ENCODE measurements at regions not wholly inside any gene's neighbourhood (a gene's known extent, or its start where the extent isn't known, plus 50 kb on each side); places are given as distances from the start of the nearest gene placed in this dataset.
"Not testable (repeated sequence)": the region's sequence is repeated elsewhere in the genome, so short reads cannot be mapped to it uniquely, and the experiment has no call there.

- no peak for DNase-seq
These were observed 70.5 kb upstream of the KIT start for GRCh38 chr4:54587107-54587891.

GRCh38 chr4:54588404-54588803, 69.4 kb upstream of the KIT start:
- peak; percentile 92 for DNase-seq

GRCh38 chr4:54589586-54589985, 68.2 kb upstream of the KIT start:
- DNase-seq = no peak

GRCh38 chr4:54593795-54594322, 63.9 kb upstream of the KIT start:
- no peak for DNase-seq

GRCh38 chr4:54596201-54596600, 61.6 kb upstream of the KIT start:
- no peak for DNase-seq

- DNase-seq = not testable (repeated sequence)
These were observed 60.1 kb upstream of the KIT start for GRCh38 chr4:54597678-54598077.

- not testable (repeated sequence) for DNase-seq
These were observed 55.6 kb upstream of the KIT start for GRCh38 chr4:54602175-54602574.

GRCh38 chr4:54607067-54607466, 50.7 kb upstream of the KIT start:
- DNase-seq = no peak

GRCh38 chr4:54607521-54607920, 50.2 kb upstream of the KIT start:
- no peak for DNase-seq
